B cell (primary cell): ENCODE measurements at regions not wholly inside any gene's neighbourhood (a gene's known extent, or its start where the extent isn't known, plus 50 kb on each side); places are given as distances from the start of the nearest gene placed in this dataset.
"Not testable (repeated sequence)": the region's sequence is repeated elsewhere in the genome, so short reads cannot be mapped to it uniquely, and the experiment has no call there.

Experiments used
- ATAC-seq: fragments of 200-7000 bp; cut with Tn5 transposase; one replicate; pipeline ENCODE4 v1.10.0; 2021; ENCODE audit warnings: low read depth, mild to moderate bottlenecking, moderate number of reproducible peaks, moderate library complexity
- CTCF ChIA-PET: fragments of 350-600 bp; sonication (Branson Sonifier 250); formaldehyde crosslinking; loops from one replicate; lab custom pipeline; 2021; ENCODE audit warnings: antibody characterized with exemption, inconsistent platforms; lab: Charles Lee
- POLR2A ChIA-PET: fragments of 350-600 bp; sonication (Branson Sonifier 250); formaldehyde crosslinking; loops from one replicate; lab custom pipeline; 2021; ENCODE audit warnings: antibody characterized with exemption; lab: Charles Lee
- DNase-seq: peaks from one replicate; pipeline ENCODE4 v3.0.0; 2013
- H2AFZ ChIP-seq: 2 replicates; pipeline ENCODE4 v1.6.1; 2012; ENCODE audit warnings: mild to moderate bottlenecking, low read depth, low read length; ENCODE audit not compliant: insufficient read depth, poor library complexity, severe bottlenecking
- H3K27ac ChIP-seq, 2 donors: 1 replicate in 1 of 2; 2 replicates in 1 of 2; pipeline ENCODE4 v1.5.1; 2012 to 2013; ENCODE audit warnings: low read length in 2 of 2, mild to moderate bottlenecking in 2 of 2, moderate library complexity in 1 of 2
- H3K27me3 ChIP-seq, 4 experiments: fragments of 200-600 bp in 1 of 4; sonication (generic) in 1 of 4; replicated peaks in 1 of 4; 1 replicate in 2 of 4; 2 replicates in 2 of 4; pipeline versions ENCODE4 v1.6.1 to v1.7.0; 2013 to 2016; ENCODE audit warnings: low read length in 3 of 4, mild to moderate bottlenecking in 2 of 4, mixed read lengths in 1 of 4, moderate library complexity in 1 of 4; ENCODE audit not compliant: insufficient read depth in 4 of 4, control insufficient read depth in 3 of 4; ENCODE audit errors: control extremely low read depth in 1 of 4
- H3K36me3 ChIP-seq, 2 experiments: replicated peaks in 1 of 2; 1 replicate in 1 of 2; 2 replicates in 1 of 2; pipeline versions ENCODE4 v1.6.1 to v1.7.1; 2013; ENCODE audit warnings: low read length in 1 of 2; ENCODE audit not compliant: insufficient read depth in 2 of 2, control insufficient read depth in 1 of 2; ENCODE audit errors: control extremely low read depth in 1 of 2, extremely low read depth in 1 of 2
- H3K4me1 ChIP-seq, 2 donors: fragments of 200-600 bp in 1 of 2; sonication (generic) in 1 of 2; 1 replicate in 1 of 2; 2 replicates in 1 of 2; pipeline versions ENCODE4 v1.5.1 to v1.6.1; 2013 to 2017; ENCODE audit warnings: low read length in 2 of 2; ENCODE audit not compliant: control insufficient read depth in 2 of 2, insufficient read depth in 2 of 2
- H3K4me2 ChIP-seq: replicated peaks from 2 replicates; pipeline ENCODE3; 2012; ENCODE audit warnings: mild to moderate bottlenecking, low read depth, low read length; ENCODE audit not compliant: poor library complexity, severe bottlenecking
- H3K4me3 ChIP-seq, 5 experiments: fragments of 200-600 bp in 1 of 5; sonication (generic) in 1 of 5; 1 replicate in 3 of 5; 2 replicates in 2 of 5; pipeline versions ENCODE4 v1.5.1 to v1.7.0; 2011 to 2016; ENCODE audit warnings: low read length in 4 of 5, mild to moderate bottlenecking in 4 of 5, low read depth in 2 of 5, control low read depth in 1 of 5, moderate library complexity in 1 of 5; ENCODE audit not compliant: insufficient read depth in 1 of 5; ENCODE audit errors: control extremely low read depth in 1 of 5, extremely low read depth in 1 of 5
- H3K79me2 ChIP-seq: fragments of 200-600 bp; sonication (generic); one replicate; pipeline ENCODE4 v1.6.0; 2016; ENCODE audit warnings: low read length; ENCODE audit not compliant: control insufficient read depth, insufficient read depth
- H3K9ac ChIP-seq: fragments of 200-600 bp; sonication (generic); 2 replicates; pipeline ENCODE4 v1.6.1; 2017; ENCODE audit warnings: mild to moderate bottlenecking, low read length, moderate library complexity
- H3K9me3 ChIP-seq, 3 donors: one replicate each; pipeline versions ENCODE4 v1.6.1 to v1.7.1; 2013; ENCODE audit warnings: low read length in 2 of 3; ENCODE audit not compliant: control insufficient read depth in 2 of 3, insufficient read depth in 1 of 3; ENCODE audit errors: control extremely low read depth in 1 of 3
- H4K20me1 ChIP-seq: 2 replicates; pipeline ENCODE4 v1.6.0; 2012; ENCODE audit warnings: mild to moderate bottlenecking, low read length; ENCODE audit not compliant: insufficient read depth, control insufficient read depth, poor library complexity, severe bottlenecking
- H3K27ac Mint-ChIP-seq: one replicate; pipeline ENCODE4 v1.8.0; 2021; ENCODE audit warnings: mixed read lengths
- H3K27me3 Mint-ChIP-seq: one replicate; pipeline ENCODE4 v1.8.0; 2021; ENCODE audit warnings: mixed read lengths
- H3K4me1 Mint-ChIP-seq: one replicate; pipeline ENCODE4 v1.8.0; 2021; ENCODE audit warnings: mixed read lengths
- H3K4me3 Mint-ChIP-seq: one replicate; pipeline ENCODE4 v1.8.0; 2021; ENCODE audit warnings: mixed read lengths
- H3K9me3 Mint-ChIP-seq: one replicate; pipeline ENCODE4 v1.8.0; 2022; ENCODE audit warnings: mixed read lengths; ENCODE audit not compliant: insufficient read depth
- EZH2 ChIP-seq: IDR thresholded peaks from 2 replicates; pipeline ENCODE4 v1.6.1; 2012; ENCODE audit warnings: borderline replicate concordance, low read depth, mild to moderate bottlenecking, moderate library complexity, low read length; ENCODE audit not compliant: insufficient read depth, poor library complexity, severe bottlenecking
- WGBS: methylation state at CpG from one replicate; pipeline ENCODE4 v1.1.5; 2013; ENCODE audit warnings: missing lambda C conversion rate; ENCODE audit not compliant: insufficient coverage; 5-methylcytosine and 5-hydroxymethylcytosine counted together
- intact Hi-C: fragments of 100-400 bp; cut with micrococcal nuclease; formaldehyde crosslinking; loops from one replicate; pipeline ENCODE4 v1.10.0; 2022
- TF ChIP-seq, protein P1 (sequence below): fragments of 200-600 bp; IDR thresholded peaks from one replicate; pipeline ENCODE4 v1.8.0; 2022; ENCODE audit warnings: antibody characterized with exemption, mild to moderate bottlenecking

DNA sequence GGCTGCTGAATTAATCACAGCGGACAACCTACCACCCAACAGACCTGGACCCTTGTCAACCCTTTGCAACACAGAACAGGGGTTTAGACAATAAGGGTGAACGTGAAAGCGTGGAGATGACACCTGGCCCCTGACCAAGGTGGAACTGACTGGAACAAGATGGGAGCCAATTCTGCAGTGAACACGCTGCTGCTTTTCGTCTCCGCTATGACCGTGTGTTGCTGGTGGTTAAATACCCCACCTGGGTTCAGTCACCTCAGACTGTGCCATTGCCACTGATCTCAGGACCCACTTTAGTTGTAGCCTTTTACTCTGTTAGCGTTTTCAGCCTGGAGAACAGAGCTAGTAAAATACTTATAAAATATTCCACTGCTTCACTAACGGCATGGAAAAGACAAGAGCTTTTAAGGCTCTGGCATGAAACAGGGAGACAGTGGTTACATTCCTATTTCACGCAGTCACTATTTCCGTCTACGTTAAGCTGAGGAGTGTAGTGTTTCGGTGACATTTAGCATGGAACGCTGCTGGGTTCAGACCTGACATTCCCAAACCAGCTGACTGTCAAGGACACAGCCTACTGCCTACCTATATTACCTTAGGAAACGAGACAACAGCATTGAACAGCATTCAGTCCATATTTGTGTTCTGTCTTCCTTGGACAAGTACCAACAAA, 119.5 kb upstream of the PRSS1 start:
- Histone ChIP-seq H2AFZ (no peak overlapping the region), H3K4me2 (no peak overlapping the region), H3K27me3 (peaks cover 0 to 17% (median 2%) of the 10 kb centered on the region in 4 experiments), H3K36me3 (no peaks in the 10 kb centered on the region), H3K27ac (no peak overlapping the region), H3K4me3 (no peak overlapping the region), H3K4me1 (no peaks in the 10 kb centered on the region), H3K9me3 (peaks cover 0 to 2% (median 0%) of the 10 kb centered on the region in 3 donors), H3K9ac (no peak overlapping the region), H4K20me1 (no peaks in the 10 kb centered on the region), H3K79me2 (no peaks in the 10 kb centered on the region)
- TF ChIP-seq EZH2: no peak
- TF ChIP-seq, protein P1, sequence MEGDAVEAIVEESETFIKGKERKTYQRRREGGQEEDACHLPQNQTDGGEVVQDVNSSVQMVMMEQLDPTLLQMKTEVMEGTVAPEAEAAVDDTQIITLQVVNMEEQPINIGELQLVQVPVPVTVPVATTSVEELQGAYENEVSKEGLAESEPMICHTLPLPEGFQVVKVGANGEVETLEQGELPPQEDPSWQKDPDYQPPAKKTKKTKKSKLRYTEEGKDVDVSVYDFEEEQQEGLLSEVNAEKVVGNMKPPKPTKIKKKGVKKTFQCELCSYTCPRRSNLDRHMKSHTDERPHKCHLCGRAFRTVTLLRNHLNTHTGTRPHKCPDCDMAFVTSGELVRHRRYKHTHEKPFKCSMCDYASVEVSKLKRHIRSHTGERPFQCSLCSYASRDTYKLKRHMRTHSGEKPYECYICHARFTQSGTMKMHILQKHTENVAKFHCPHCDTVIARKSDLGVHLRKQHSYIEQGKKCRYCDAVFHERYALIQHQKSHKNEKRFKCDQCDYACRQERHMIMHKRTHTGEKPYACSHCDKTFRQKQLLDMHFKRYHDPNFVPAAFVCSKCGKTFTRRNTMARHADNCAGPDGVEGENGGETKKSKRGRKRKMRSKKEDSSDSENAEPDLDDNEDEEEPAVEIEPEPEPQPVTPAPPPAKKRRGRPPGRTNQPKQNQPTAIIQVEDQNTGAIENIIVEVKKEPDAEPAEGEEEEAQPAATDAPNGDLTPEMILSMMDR: no peak
- POLR2A ChIA-PET: no interaction called here
- H3K9me3 Mint-ChIP-seq: no peaks in the 10 kb centered on the region
- no peak overlapping the region for H3K27ac Mint-ChIP-seq
- intact Hi-C loops: no loop called here
- ATAC-seq (no peak), DNase-seq (no peak)
- peaks cover 5% of the 10 kb centered on the region for H3K4me1 Mint-ChIP-seq
- H3K27me3 Mint-ChIP-seq: peaks cover 39% of the 10 kb centered on the region
- 95% methylated on average over 10 of the region's 15 CpGs for WGBS
- CTCF ChIA-PET: interaction anchor here (1.1 to 9.8 kb wide), 7 partner anchors 51 to 587 kb away, joined by 3 to 197 read pairs (median 29); no protein-coding TSS in a partner anchor
- H3K4me3 Mint-ChIP-seq: no peak overlapping the region

- DNase-seq (no peak), ATAC-seq (no peak)
- no peak overlapping the region for H3K27ac Mint-ChIP-seq
- H2AFZ ChIP-seq: no peak overlapping the region
- no peaks in the 10 kb centered on the region for H3K79me2 ChIP-seq
- H3K27me3 ChIP-seq: peaks cover 0 to 17% (median 2%) of the 10 kb centered on the region in 4 experiments
- no peaks in the 10 kb centered on the region for H3K4me1 ChIP-seq
- H4K20me1 ChIP-seq: no peaks in the 10 kb centered on the region
- H3K4me1 Mint-ChIP-seq: peaks cover 5% of the 10 kb centered on the region
- WGBS: no CpG with 5 or more reads among the region's 1 CpG
- CTCF ChIA-PET: interaction anchor here (0.8 to 9.8 kb wide), 10 partner anchors 25 to 588 kb away, joined by 3 to 197 read pairs (median 4); no protein-coding TSS in a partner anchor
- H3K36me3 ChIP-seq: no peaks in the 10 kb centered on the region
- H3K27ac ChIP-seq: no peak overlapping the region
- intact Hi-C loops: no loop called here
- H3K4me2 ChIP-seq: no peak overlapping the region
- H3K9me3 Mint-ChIP-seq: no peaks in the 10 kb centered on the region
- H3K4me3 Mint-ChIP-seq: no peak overlapping the region
- H3K9ac ChIP-seq: no peak overlapping the region
- TF ChIP-seq, protein P1: no peak
- no peak for TF ChIP-seq EZH2
- peaks cover 0 to 2% (median 0%) of the 10 kb centered on the region in 3 donors for H3K9me3 ChIP-seq
- no peak overlapping the region for H3K4me3 ChIP-seq
- POLR2A ChIA-PET: no interaction called here
- H3K27me3 Mint-ChIP-seq: peaks cover 42% of the 10 kb centered on the region
Observed at GRCh38 chr7:142628945-142629344, 120.3 kb upstream of the PRSS1 start.

- POLR2A ChIA-PET: interaction anchor here (0.6 kb wide), 1 partner anchor 156 kb away, joined by 3 read pairs; no protein-coding TSS in a partner anchor
- H2AFZ ChIP-seq, ATAC-seq, intact Hi-C loops, H3K4me3 Mint-ChIP-seq, H3K9me3 ChIP-seq, H3K4me1 Mint-ChIP-seq, H4K20me1 ChIP-seq, H3K4me3 ChIP-seq, H3K4me2 ChIP-seq, H3K36me3 ChIP-seq, H3K9ac ChIP-seq, H3K27ac ChIP-seq, H3K27ac Mint-ChIP-seq, H3K9me3 Mint-ChIP-seq, H3K79me2 ChIP-seq, DNase-seq, H3K4me1 ChIP-seq: not testable (repeated sequence)
- WGBS: 5% methylated on average over 11 of the region's 11 CpGs
- CTCF ChIA-PET: interaction anchor here (0.6 to 4.2 kb wide), 10 partner anchors 9 to 382 kb away, joined by 3 to 30 read pairs (median 6); no protein-coding TSS in a partner anchor
- peaks cover 0 to 21% (median 2%) of the 10 kb centered on the region in 4 experiments for H3K27me3 ChIP-seq
- H3K27me3 Mint-ChIP-seq: peaks cover 41% of the 10 kb centered on the region
Observed at GRCh38 chr7:142627223-142627622, 122.0 kb upstream of the PRSS1 start.
